Caki2 (cell line): ENCODE measurements at regions not wholly inside any gene's neighbourhood (a gene's known extent, or its start where the extent isn't known, plus 50 kb on each side); places are given as distances from the start of the nearest gene placed in this dataset.

ENCODE experiments used
- DNase-seq: peaks from one replicate; pipeline ENCODE4 v3.0.0-alpha.2; 2015; ENCODE audit warnings: low read depth
- in situ Hi-C: cut with HindIII; loops from 2 replicates; pipeline ENCODE4 v1.10.0; 2016; ENCODE audit warnings: low sequenced_read_pairs, low pct_unique_long_range_greater_than_20kb, mixed read lengths

DNA sequence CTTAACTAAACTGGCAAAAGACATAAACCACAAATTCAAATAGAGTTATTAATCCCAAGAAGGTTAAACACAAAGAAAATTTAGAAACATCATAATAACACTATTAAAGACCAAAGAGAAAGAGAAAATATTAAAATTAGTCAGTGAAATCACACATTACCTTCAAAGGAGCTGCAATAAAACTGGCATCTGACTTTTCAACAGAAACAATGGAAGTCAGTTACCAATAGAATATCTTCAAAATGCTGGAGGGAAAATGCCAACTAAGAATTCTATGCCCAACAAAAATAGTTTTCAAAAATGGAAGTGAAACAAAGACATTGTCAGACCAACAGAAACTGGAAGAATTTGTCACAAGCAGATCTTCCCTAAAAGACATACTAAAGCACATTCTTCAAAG, 68.7 kb upstream of the RNF7 start:
- in situ Hi-C loops, result no loop called here

DNA sequence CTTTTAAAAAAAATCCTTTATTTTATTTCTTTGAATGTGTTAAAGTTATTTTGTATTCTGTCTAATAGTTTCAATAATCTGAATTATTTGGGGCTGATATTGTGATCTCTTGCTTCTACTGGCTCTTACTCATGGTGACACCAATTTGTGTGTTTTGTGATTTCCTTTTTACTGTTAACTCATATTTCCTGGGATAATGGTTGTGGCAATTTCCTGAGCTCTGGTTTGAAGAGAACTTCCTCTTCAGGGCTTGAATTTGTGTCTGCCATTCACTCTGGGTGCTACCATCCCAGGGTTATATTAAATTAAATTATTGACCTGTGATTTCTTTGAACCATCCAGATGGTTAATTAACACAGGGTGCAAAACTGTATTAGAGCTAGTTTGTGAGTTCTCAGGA, 60.4 kb upstream of the RNF7 start:
- in situ Hi-C loops, result no loop called here

More for the DNA sequence above, 68.7 kb upstream of the RNF7 start:
- DNase-seq, result no peak

DNA sequence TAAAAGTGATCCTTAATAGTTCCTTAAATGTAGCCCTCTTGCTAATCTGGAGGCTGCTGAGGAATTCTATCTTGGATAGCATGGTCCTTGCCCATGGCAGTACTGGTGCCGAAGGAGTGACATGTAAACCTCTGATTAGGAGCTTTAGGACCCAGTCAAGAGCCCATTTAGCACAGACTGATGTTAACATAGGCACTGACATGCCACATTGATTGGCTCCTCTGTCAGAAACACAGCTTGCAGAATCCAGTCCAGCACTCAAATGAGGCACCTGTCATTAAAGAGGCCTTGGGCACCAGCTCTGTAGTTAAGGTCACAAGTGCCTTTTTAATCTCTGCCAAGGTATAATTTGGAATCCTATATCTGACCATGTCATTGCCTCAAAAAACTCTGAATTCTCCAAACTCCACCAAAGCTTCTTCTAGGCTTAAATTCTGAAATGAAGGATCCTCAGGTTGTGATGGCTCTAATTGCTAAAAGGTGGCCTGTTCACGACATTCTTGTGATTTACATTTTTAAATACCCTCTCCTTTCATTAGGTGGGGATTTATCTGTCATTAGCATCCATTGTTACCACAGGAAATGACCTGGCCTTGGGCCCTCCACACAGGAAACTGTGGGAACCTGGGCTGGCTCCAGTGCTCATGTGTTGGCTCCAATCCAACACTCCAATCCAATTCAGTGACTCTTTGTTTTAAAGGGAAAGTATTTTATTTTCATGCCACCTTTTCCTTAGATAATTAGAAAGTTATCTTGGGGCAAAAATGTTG, 57.3 kb upstream of the RNF7 start:
- DNase-seq, result peak; percentile 34
- in situ Hi-C loops, result no loop called here

More for the DNA sequence above, 60.4 kb upstream of the RNF7 start:
- no peak for DNase-seq

GRCh38 chr3:141681390-141681780, 56.7 kb upstream of the RNF7 start:
- in situ Hi-C loops, result no loop called here
- no peak for DNase-seq

GRCh38 chr3:141682007-141682406, 56.1 kb upstream of the RNF7 start:
- no peak for DNase-seq

GRCh38 chr3:141682921-141683320, 55.2 kb upstream of the RNF7 start:
- no peak for DNase-seq
- in situ Hi-C loops, result no loop called here

More at GRCh38 chr3:141682007-141682406, 56.1 kb upstream of the RNF7 start:
- in situ Hi-C loops, result no loop called here

DNA sequence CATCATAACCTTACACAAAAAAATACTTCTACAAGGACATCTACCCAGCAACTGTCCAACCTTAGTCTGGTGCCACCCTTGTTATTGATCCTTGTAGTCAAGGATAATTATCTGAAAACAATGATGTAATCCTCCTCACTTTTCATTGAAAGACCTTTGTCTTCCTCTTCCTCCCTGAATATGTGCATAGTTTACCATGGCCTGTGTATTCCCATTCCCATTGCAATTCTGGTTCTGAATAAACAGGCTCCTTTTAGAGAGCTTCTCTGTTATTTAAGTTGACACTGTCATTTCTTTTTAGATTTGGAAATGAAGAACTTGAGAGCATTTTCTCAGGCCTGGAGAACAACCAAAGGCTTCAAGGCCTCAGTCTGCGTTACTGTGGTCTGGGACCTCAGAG, 53.3 kb upstream of the RNF7 start:
- DNase-seq, result no peak
- in situ Hi-C loops, result no loop called here

GRCh38 chr3:141686466-141687291, 51.4 kb upstream of the RNF7 start:
- in situ Hi-C loops, result no loop called here
- DNase-seq, result peak; percentile 63
